ENCODE measurements at regions not wholly inside any gene's neighbourhood (a gene's known extent, or its start where the extent isn't known, plus 50 kb on each side); places are given as distances from the start of the nearest gene placed in this dataset.

DNA sequence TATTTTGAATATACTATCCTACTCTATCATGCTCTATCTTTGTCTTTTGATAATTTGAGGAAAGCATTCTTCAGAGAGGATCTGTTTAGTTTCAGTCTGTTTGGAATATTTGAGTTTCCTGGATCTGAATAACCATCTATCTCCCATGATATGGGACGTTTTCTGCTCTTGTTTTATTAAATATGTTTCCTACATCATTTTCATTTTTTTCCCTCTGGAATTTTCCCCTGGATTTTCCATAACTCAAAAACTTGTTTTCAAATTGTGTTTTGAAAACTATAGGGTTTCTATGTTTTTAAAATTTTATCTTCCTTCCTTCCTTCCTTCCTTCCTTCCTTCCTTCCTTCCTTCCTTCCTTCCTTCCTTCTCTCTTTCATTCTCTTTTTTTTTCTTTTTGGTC, 974.2 kb downstream of the TMEM121 start:
- no peak for TF ChIP-seq EZH2 (IDR thresholded peaks at IDR 0.05; ENCODE audit: low read length, missing control alignments)
- TF ChIP-seq, protein P1, sequence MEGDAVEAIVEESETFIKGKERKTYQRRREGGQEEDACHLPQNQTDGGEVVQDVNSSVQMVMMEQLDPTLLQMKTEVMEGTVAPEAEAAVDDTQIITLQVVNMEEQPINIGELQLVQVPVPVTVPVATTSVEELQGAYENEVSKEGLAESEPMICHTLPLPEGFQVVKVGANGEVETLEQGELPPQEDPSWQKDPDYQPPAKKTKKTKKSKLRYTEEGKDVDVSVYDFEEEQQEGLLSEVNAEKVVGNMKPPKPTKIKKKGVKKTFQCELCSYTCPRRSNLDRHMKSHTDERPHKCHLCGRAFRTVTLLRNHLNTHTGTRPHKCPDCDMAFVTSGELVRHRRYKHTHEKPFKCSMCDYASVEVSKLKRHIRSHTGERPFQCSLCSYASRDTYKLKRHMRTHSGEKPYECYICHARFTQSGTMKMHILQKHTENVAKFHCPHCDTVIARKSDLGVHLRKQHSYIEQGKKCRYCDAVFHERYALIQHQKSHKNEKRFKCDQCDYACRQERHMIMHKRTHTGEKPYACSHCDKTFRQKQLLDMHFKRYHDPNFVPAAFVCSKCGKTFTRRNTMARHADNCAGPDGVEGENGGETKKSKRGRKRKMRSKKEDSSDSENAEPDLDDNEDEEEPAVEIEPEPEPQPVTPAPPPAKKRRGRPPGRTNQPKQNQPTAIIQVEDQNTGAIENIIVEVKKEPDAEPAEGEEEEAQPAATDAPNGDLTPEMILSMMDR (conservative IDR thresholded peaks at IDR 0.05 in 1 of 2, IDR thresholded peaks at IDR 0.05 in 1 of 2; ENCODE audit: low read depth in 1 of 2, low read length in 2 of 2) = no peak
